Testis (tissue), 2 donors: ENCODE measurements at regions not wholly inside any gene's neighbourhood (a gene's known extent, or its start where the extent isn't known, plus 50 kb on each side); places are given as distances from the start of the nearest gene placed in this dataset.

Experiments used
- DNase-seq: peaks from one replicate; pipeline ENCODE4 v3.0.0-alpha.2; 2019
- H3K27ac ChIP-seq, 2 donors: fragments of 200-600 bp; sonication (generic); one replicate each; pipeline ENCODE4 v1.5.1; 2019
- H3K27me3 ChIP-seq: fragments of 200-600 bp; sonication (generic); one replicate; pipeline ENCODE4 v1.5.1; 2019
- H3K36me3 ChIP-seq: fragments of 200-600 bp; sonication (generic); one replicate; pipeline ENCODE4 v1.5.1; 2017; ENCODE audit warnings: low read depth; ENCODE audit errors: missing control alignments
- H3K4me1 ChIP-seq: fragments of 200-600 bp; sonication (generic); one replicate; pipeline ENCODE4 v1.5.1; 2019
- H3K4me3 ChIP-seq, 2 donors: fragments of 200-600 bp; sonication (generic); one replicate each; pipeline ENCODE4 v1.5.1; 2017 to 2019
- H3K9me3 ChIP-seq: fragments of 200-600 bp; sonication (generic); one replicate; pipeline ENCODE4 v1.5.1; 2017
- POLR2A ChIP-seq: fragments of 450-650 bp; IDR thresholded peaks from one replicate; pipeline ENCODE4 v1.6.1; 2017; ENCODE audit warnings: antibody characterized with exemption, mild to moderate bottlenecking, moderate library complexity
- WGBS, 2 donors: methylation state at CpG; one replicate each; pipeline ENCODE4 v1.1.5; 2018; 5-methylcytosine and 5-hydroxymethylcytosine counted together
- intact Hi-C: fragments of 100-400 bp; cut with DNase I; formaldehyde crosslinking; loops from one replicate; pipeline ENCODE4 v1.15.1; 2023; ENCODE audit warnings: low total_unique reads
- TF ChIP-seq, protein P1 (sequence below), 3 experiments: fragments of 450-650 bp in 2 of 3; fragments of 200-600 bp in 1 of 3; sonication (generic) in 1 of 3; IDR thresholded peaks; one replicate each; pipeline ENCODE4 v1.5.1; 2016 to 2019; ENCODE audit warnings: antibody characterized with exemption in 3 of 3, mild to moderate bottlenecking in 2 of 3, moderate library complexity in 1 of 3

- Histone ChIP-seq H3K4me1 (peaks cover 5% of the 10 kb centered on the region), H3K4me3 (no peak overlapping the region), H3K36me3 (no peaks in the 10 kb centered on the region), H3K27me3 (no peaks in the 10 kb centered on the region), H3K27ac (no peak overlapping the region), H3K9me3 (no peaks in the 10 kb centered on the region)
- no peak for TF ChIP-seq POLR2A
- TF ChIP-seq, protein P1, sequence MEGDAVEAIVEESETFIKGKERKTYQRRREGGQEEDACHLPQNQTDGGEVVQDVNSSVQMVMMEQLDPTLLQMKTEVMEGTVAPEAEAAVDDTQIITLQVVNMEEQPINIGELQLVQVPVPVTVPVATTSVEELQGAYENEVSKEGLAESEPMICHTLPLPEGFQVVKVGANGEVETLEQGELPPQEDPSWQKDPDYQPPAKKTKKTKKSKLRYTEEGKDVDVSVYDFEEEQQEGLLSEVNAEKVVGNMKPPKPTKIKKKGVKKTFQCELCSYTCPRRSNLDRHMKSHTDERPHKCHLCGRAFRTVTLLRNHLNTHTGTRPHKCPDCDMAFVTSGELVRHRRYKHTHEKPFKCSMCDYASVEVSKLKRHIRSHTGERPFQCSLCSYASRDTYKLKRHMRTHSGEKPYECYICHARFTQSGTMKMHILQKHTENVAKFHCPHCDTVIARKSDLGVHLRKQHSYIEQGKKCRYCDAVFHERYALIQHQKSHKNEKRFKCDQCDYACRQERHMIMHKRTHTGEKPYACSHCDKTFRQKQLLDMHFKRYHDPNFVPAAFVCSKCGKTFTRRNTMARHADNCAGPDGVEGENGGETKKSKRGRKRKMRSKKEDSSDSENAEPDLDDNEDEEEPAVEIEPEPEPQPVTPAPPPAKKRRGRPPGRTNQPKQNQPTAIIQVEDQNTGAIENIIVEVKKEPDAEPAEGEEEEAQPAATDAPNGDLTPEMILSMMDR (IDR thresholded peaks at IDR 0.05) = no peak
- intact Hi-C loops = no loop called here
- 64 to 96% methylated on average over 2 of the region's 2 CpGs for WGBS, 2 donors
- DNase-seq = no peak
These were observed 280.7 kb upstream of the NR5A2 start for GRCh38 chr1:199746666-199747384.

DNA sequence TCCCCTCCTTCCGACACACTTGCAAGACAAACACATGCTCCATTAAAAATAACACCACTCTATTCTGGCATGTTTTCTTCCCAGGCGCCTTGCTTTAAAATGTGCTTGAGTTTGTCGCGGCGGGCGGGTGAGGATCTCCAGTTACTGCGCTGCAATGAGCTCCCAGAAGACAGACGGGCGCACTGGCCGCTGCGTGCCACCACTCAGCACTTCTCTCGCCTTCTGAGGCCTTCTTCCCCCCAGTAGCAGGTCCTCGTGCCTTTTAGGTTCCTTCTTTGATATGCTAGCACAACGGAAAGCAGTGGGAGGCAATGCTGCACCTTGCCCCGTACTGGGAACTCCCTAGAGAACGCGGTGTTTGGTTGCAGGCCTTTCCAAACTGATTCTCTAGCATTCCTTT, 279.5 kb upstream of the NR5A2 start:
- no peaks in the 10 kb centered on the region for H3K36me3 ChIP-seq
- no peak overlapping the region for H3K4me3 ChIP-seq
- H3K9me3 ChIP-seq = no peaks in the 10 kb centered on the region
- intact Hi-C loops = no loop called here
- 34 to 38% methylated on average over 15 to 17 of the region's 17 CpGs for WGBS, 2 donors
- no peaks in the 10 kb centered on the region for H3K27me3 ChIP-seq
- H3K27ac ChIP-seq = no peak overlapping the region
- no peak for DNase-seq
- H3K4me1 ChIP-seq = peaks cover under 1% of the 10 kb centered on the region
- TF ChIP-seq, protein P1 (IDR thresholded peaks at IDR 0.05) = no peak
- no peak for TF ChIP-seq POLR2A

- Histone ChIP-seq H3K4me1 (no peaks in the 10 kb centered on the region), H3K4me3 (no peak overlapping the region), H3K27me3 (no peaks in the 10 kb centered on the region), H3K9me3 (no peaks in the 10 kb centered on the region), H3K36me3 (no peaks in the 10 kb centered on the region), H3K27ac (no peak overlapping the region)
- DNase-seq = no peak
- 90 to 91% methylated on average over 5 of the region's 5 CpGs for WGBS, 2 donors
- intact Hi-C loops = no loop called here
- TF ChIP-seq POLR2A = no peak
- TF ChIP-seq, protein P1 (IDR thresholded peaks at IDR 0.05) = no peak
These were observed 276.0 kb upstream of the NR5A2 start for GRCh38 chr1:199751506-199751905.

DNA sequence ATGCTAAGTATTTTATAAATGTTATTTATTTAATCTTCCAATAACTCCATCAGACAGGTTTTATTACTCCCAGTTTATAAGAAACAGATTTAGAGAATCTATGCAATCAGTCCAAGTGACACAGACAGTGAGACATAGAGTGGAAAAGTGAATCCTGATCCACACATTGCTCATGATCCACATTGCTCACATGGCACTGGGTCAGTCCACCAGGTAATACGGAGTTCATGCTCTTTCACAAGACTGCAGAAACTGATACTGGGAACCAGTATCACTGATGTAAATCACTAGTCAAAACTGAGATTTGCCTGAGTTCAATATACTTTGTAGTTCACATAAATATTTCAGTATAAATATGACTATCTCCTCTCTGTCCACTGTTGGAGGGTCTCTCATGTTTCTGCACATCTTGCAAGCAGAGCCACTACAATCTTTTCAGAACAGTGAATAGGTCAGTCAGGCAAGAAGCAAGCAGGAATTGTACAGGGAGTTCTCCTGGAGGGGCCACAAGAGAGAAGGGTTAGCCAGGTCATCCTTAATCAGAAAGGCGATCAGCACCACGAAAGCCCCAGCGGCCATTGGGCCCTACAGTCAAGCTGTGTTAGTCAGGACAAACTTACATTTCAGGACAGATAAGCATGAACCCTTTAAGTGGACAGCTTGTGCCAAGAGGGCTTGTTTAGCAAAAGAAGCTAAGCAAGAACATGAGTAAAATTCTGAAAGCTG, 275.4 kb upstream of the NR5A2 start:
- Histone ChIP-seq H3K4me1 (no peaks in the 10 kb centered on the region), H3K4me3 (no peak overlapping the region), H3K27ac (no peak overlapping the region), H3K9me3 (no peaks in the 10 kb centered on the region), H3K36me3 (no peaks in the 10 kb centered on the region), H3K27me3 (no peaks in the 10 kb centered on the region)
- 75 to 100% methylated on average over 1 to 4 of the region's 4 CpGs for WGBS, 2 donors
- no peak for TF ChIP-seq POLR2A
- intact Hi-C loops = no loop called here
- DNase-seq = no peak

- TF ChIP-seq POLR2A = no peak
- Histone ChIP-seq H3K4me1 (no peaks in the 10 kb centered on the region), H3K4me3 (no peak overlapping the region), H3K9me3 (no peaks in the 10 kb centered on the region), H3K36me3 (no peaks in the 10 kb centered on the region), H3K27me3 (no peaks in the 10 kb centered on the region), H3K27ac (no peak overlapping the region)
- intact Hi-C loops = no loop called here
- DNase-seq = no peak
- WGBS, 2 donors = 92% methylated on average over 2 of the region's 2 CpGs
These were observed 274.9 kb upstream of the NR5A2 start for GRCh38 chr1:199752688-199753027.
